ENCODE measurements at regions not wholly inside any gene's neighbourhood (a gene's known extent, or its start where the extent isn't known, plus 50 kb on each side); places are given as distances from the start of the nearest gene placed in this dataset.
A peak's percentile ranks its signal among the peaks of the same experiment; 100 is the strongest.
"Not testable (repeated sequence)": the region's sequence is repeated elsewhere in the genome, so short reads cannot be mapped to it uniquely, and the experiment has no call there.

DNA sequence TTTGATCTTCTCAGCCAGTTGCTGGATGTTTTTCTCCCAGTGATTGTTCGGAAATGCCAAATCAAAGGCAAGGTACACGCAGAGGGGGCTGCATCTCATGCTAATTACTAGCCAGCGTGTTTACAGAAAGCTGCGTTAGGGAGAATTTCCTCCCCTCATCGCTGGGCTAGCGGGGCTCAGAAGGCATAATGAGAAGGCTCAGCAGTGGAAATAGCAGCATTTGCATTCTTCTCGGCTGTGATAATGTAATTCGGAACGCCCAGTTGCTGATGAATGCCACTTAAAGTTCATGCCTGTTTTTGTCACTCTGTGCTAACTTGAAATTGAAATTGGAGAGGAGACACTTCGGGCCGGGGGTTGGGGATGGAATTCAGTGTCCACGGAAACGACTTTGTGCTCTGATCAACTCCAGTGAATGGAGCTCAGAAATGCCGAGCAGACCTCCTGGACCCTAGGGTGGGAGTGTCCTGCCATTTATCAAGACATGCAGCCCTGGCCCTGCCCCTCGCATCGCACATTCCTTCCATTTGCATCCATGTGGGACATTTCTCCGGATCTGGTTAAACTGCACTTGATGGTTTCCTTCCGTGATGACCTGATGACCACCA is 313.4 kb upstream of the C1orf174 start:
- intact Hi-C loops (cut with DNase I): no loop called here
- no peak for DNase-seq

DNA sequence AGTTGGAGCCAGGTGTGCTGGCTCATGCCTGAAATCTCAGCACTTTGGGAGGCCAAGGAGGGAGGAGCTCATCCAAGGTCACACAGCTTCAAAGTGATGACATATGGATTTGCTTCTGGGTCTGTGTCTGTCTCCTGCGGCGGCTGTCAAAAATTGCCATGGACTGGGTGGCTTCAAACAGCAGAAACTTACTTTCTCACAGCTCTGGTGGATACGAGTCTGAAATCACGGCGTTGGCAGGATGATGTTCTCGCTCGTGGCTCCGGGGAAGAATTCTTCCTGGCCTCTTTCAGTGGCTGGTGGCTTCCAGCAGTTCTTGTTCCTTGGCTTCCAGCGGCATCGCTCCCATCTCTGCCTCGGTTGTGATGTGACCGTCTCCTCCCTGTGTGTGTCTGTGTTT is 314.8 kb upstream of the C1orf174 start:
- intact Hi-C loops (cut with DNase I): no loop called here
- DNase-seq: no peak

DNA sequence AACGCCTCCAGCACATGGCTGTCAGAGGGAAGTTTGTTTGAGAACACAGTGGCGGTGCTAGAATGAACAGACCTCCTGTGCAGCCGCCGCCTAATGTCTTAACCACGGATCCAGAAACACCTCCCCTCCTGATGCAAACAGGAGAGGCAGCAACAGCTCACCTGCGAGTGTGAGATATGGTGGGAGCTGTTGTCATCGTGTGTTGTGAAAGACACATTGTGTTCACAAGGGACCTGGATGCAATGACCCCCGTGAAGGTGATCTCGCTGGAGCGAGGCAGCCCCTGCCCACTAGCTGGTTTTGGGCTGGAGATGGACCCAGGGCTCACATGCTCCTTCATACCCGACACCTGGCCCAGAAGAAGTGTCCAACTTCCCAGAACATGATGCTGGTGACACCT is 315.3 kb upstream of the C1orf174 start:
- DNase-seq: no peak
- intact Hi-C loops (cut with DNase I): no loop called here

DNA sequence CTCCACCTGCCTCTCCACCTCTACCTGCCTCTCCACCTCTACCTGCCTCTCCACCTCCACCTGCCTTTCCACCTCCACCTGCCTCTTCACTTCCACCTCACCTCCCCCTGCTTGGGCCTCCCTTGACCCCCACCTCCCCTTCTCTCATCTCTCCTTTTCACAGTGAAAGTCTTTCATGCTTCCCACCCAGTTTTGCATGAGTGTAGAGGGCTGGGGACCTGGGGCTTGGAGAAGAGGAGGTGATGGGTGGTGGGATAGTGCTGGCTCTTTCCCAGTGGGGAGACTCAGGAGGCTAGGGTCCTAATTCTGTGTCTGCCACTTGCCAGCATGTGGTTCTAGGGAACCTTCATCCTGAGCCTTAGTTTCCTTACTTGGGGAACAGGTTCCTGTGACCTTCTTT is 316.2 kb upstream of the C1orf174 start:
- intact Hi-C loops (cut with DNase I): no loop called here
- DNase-seq: no peak

DNA sequence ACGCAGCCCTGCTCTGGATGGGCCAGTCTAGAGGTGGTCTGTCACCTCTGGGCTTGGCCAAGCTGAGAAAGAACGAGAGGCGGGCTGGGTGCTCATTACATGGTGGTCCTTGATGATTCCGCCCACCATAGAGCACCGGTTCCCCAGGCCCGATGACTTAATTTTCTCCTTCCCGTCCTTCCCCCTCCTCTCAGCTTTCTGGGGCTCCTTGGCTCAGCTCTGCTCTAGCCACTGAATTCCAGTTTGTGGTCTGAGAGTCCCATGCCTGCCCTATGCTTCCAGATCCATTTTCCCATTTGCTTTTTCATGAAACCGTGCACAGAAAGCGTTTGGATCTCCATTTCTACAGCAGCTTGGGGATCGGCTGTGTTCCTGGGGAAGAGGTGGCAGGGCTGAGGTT is 318.5 kb upstream of the C1orf174 start:
- intact Hi-C loops (cut with DNase I): no loop called here

DNA sequence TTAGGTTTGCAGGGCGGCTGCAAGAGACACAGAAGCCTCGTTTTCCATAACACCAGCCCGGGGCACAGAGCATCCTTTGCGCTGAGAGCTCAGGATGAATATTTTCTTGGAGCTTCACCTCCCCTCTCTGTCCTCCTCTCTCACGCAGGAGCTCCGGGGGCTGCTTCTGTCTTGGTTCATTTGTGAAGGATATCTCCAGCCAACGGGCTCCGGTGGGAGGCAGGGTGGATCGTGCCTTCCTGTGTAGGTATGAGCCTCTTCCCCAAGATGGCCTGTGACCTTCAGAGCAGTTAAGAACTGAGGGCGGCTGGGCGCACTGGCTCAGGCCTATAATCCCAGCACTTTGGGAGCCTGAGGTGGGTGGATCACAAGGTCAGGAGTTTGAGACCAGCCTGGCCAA is 319.0 kb upstream of the C1orf174 start:
- intact Hi-C loops (cut with DNase I): no loop called here
- DNase-seq: no peak

More for the DNA sequence above, 318.5 kb upstream of the C1orf174 start:
- DNase-seq: no peak

DNA sequence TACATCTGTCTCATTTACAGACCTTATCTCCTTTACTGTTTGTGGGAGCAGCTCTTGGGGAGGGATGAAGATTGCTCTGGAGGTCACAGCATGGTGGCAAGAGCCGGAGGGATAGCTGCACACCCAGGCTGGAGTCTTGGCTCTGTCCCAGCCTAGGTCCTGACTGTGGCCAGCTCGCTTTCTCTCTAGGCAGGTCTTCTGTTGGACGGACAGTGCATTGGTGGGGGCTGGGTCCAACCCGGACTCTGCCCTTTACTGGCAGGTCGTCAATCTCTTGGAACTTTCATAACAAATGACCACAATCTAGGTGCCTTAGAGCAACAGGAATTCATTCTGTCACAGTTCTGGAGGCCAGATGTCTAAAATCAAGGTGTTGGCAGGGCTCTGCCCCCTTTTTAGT is 319.8 kb upstream of the C1orf174 start:
- intact Hi-C loops (cut with DNase I): no loop called here
- DNase-seq: no peak

DNA sequence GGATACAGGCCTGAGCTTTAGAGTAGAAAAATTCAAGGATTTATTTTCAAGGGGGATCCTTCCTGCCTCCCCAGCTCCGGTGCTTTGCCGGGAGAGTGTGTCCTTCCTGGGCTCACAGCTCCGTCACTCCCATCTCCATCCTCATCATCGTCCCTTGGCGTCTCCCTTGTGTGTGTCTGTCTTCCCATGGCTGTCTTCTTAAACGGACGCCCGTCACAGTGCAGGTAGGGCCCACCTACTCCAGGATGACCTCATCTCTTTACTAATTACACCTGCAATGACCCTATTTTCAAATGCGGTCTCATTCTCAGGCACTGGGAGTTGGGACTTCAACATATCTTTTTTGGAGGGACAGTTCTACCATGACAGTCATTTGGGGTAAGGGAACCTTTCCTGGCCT is 320.3 kb upstream of the C1orf174 start:
- DNase-seq: no peak
- intact Hi-C loops (cut with DNase I): no loop called here

DNA sequence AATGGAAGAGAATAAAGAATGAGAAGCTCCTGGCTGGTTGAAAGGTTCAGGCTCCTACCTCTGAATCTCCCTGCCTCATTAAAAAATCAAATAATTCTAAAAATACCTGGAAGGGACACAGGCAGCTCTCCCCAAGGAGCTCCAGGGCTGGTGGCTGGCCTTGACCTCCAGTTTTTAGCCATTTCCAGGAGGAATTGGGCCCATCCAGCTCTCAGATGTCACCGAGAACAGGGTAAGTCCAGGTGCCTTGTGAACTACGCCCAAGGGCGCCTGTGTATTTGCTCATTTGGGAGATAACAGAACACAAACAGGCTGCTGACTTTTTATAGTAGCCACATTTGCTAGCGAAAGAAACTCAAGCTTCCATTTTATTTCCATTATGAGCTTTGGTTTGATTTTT is 321.0 kb upstream of the C1orf174 start:
- no peak for DNase-seq
- intact Hi-C loops (cut with DNase I): no loop called here

DNA sequence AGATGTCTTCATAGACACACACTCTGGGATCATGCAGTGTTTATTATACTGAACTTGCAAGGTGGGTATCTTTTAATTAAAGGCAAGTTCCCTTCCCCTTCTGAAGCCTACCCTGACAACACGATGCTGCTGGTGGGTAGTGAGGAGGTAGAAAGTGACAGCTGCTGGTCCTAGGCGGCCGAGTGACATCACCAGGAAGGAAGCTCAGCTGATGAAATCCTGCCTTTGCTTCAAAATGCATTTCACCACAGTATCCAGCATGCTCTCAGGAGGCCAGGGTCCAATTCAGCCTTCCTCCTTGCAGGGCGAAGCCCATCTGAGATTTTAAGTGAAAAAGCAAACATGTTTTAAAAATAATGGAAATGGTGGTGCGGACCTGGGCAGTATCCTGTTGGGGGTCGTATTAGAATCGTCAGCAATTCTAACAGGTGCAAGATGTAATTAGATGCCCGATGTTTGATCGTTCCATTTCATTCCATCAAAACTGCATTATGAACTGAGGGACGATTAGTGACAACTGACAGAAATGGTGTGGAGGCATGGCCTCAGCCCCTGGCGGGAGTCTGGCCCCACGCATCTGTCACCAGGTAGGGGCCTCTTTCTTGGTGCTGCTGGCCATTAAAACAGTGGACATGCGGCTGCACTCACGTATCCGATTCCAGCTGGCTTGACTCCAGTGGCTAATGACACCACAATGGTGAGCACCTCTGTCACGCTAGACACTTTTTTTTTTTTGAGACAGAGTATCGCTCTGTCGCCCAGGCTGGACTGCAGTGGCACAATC is 324.8 kb upstream of the C1orf174 start:
- no peak for DNase-seq
- intact Hi-C loops (cut with DNase I): no loop called here

DNA sequence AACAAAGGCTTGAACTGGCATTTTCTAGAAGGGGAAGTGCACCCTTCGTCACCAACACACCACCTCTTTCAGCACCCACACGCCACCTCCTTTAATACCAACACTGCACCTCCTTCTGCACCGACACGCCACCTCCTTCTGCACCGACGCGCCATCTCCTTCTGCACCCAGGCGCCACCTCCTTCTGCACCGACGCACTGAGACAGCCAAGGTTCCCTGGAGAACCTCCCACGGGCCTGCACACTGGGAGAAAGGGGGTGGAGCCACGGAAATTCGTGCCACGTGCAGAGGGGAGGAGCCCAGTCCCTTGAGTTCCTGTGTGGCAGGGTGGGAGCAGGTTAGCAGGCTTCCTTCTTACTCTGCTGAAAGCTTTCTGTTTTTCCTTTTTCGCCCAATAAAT is 327.9 kb upstream of the C1orf174 start:
- intact Hi-C loops (cut with DNase I): no loop called here
- peak in 40 of 42 donors; percentile 13 to 82 (median 58) for DNase-seq

DNA sequence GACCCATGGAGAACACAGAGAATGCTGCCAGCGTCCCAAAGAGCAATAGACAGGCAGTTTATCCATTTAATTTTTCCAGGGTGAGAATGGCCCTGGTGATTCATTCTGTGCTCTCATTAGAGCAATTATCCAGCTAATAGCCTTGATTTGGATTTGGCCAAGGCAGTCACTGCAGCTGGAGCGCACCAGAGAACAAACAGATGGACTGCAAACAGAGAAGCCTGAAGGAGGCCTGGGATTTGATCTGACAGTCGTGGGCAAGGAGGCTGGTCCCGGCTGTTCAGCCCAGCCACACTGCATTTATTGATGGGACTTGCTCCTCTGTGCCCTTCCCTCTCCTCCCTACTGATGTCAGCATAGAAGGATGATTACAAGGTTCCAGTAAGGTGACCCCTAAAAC is 353.9 kb upstream of the C1orf174 start:
- intact Hi-C loops (cut with DNase I): no loop called here
- peak in 3 of 42 donors; percentile 6 to 43 (median 12) for DNase-seq

DNA sequence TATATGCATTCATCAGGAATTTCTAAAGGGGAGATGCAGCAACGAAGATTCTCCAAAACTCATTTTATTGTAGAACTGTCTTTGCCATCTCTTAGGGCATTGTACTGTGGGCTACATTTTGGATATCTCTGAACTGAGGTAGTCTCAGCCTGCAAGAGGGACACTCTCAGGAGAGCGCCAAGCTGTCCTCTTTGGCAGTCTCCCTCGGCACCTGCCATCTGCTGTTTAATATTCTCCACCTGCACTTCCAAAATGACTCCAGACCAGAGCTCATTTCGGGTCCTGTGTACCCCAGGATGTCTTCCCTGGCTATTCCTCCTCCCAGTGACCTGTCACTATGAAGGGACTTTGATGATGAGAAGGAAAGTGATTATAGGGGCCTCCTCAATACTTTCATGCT is 356.3 kb upstream of the C1orf174 start:
- intact Hi-C loops (cut with DNase I): no loop called here

DNA sequence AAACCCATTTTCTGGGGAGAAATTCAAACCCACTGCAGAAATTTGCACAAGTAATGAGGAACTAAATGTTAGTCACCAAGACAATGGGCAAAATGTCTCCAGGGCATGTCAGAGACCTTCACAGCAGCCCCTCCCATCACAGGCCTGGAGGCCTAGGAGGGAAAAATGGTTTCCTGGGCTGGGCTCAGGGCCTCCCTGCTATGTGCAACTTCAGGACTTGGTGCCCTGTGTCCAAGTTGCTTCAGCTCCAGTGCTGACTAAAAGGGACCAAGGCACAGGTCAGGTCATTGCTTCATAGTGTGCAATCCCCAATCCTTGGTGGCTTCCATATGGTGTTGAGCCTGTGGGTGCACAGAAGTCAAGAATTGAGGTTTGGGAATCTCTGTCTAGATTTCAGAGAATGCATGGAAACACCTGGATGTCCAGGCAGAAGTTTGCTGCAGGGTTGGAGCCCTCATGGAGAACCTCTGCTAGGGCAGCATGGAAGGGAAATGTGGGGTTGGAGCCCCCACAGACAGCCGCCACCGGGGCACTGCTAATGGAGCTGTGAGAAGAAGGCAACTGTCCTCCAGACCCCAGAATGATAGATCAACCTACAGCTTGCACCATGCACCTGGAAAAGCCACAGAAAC is 358.2 kb upstream of the C1orf174 start:
- intact Hi-C loops (cut with DNase I); DNase-seq: not testable (repeated sequence)

More for the DNA sequence above, 356.3 kb upstream of the C1orf174 start:
- DNase-seq: no peak

DNA sequence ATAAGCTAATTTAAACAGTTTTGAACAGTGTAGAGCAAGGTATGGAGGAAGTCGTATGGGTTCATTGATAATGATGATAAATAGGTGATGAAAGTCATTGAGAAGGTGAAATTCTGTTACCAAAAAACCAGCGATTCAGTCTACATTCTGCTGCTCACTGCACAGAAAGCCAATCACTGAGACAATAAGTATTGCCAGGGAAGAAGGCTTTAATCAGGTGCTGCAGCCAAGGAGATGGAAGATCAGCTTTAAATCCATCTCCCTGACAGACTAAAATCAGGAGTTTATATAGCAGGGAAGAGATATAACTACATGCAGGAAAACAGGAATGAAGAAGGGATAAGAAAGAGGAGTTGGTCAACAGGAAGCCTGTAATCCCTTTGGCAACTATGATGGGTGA is 361.3 kb upstream of the C1orf174 start:
- no peak for DNase-seq
- intact Hi-C loops (cut with DNase I): no loop called here

DNA sequence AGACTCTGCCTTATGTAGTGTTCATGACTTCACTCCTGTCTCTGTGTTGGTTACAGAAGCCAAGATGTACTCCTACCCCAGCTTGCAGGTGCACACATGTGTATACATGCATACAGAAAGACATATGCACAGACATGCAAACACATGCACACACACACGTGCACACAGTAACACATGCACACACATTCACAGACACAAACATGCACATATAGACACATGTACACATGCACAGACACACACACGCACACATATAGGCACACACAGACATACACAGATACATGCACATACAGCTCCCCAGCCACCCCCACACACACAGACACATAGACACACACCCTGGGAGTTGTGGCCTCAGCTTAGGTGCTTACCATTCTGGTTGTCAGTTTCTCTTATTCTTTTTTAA is 362.6 kb upstream of the C1orf174 start:
- DNase-seq: no peak
- intact Hi-C loops (cut with DNase I): no loop called here

DNA sequence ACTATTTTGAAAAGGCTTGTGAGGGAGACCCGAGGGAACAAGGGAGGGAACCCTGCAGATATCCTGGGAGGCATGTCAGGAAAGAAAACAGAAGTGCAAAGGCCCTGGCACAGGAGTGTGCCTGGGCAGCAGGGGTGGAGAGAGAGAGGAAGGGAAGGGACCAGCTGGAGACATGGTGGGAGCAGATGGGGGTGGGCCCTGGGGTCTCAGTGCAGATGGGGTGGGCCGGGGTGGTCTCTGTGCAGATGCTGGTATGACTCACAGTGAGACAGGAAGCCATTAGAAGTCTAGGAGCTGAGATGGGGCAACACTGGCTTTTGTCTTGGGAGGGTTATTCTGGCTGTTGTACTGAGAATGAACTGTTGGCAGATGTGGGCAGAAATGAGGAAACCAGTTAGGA is 363.6 kb upstream of the C1orf174 start:
- intact Hi-C loops (cut with DNase I): no loop called here
- no peak for DNase-seq

DNA sequence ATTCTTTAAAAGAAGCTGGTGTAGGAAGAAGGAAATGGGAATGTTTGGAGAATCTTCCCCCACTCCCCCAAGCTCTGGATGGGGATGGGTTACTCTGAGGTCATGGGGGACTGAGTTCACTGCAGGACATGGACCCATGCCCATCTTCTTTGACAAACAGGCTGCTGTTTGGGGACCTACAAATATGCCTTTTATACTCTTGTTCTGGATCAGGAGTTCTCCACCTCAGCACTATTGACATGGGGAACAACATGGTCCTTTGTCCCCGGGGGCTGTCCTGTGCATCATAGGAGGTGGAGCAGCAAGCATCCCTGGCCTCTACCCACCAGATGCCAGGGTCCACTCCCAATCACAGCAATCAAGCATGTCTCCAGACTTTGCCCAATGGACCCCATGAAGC is 365.8 kb upstream of the C1orf174 start:
- DNase-seq: peak in 29 of 42 donors; percentile 2 to 74 (median 37)
- intact Hi-C loops (cut with DNase I): no loop called here

DNA sequence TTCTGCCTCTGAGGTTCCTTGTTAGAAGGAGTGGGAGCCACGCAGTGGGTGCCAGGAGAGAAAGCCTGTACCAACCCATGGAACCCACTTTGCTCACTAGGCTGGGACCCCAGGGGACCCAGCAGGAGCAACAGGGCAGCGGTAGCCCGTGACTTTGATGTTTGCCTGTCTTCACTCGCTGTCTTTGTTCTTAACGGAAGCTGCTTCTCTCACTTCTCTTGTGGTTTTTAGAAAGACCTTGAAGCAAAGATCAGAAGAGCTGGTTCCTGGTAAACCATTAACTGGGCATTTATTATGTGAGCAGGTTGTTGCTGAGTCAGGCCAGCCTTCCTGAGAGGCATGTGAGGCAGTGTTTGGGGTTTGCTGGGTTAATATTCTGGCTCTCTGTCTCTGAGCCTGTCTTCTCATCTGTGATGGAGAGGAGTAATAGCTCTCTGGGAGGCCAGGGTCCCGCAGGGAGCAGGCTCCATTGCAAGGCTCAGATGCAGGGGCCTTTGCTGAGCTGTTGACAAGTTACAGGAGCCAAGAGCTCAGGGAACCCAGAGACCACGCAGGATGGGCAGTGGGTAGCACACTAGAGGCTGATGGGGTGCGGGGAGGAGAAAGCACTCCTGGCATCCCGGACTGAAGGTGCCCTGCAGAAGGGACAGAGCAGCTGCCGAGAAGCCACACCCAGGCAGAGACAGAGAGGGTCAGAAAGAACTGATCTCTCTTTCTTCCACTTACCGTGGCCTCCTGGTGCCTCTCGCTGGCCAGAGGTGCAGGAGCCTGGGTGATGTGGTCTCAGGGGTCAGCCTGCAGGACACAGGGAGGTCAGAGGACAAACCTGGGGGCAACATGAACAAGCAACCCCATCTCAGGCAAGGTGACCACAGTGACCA is 367.5 kb upstream of the C1orf174 start:
- intact Hi-C loops (cut with DNase I): no loop called here
- no peak for DNase-seq

Measured in head of caudate nucleus (tissue), 42 donors.